CD14-positive monocyte (primary cell): ENCODE measurements at regions not wholly inside any gene's neighbourhood (a gene's known extent, or its start where the extent isn't known, plus 50 kb on each side); places are given as distances from the start of the nearest gene placed in this dataset.

ENCODE experiments used
- DNase-seq, 3 donors: peaks; one replicate each; pipeline ENCODE4 v3.0.0-alpha.2; 2011 to 2022
- H2AFZ ChIP-seq: 2 replicates; pipeline ENCODE4 v1.6.0; 2012; ENCODE audit warnings: mild to moderate bottlenecking, low read depth, low read length, inconsistent platforms; ENCODE audit not compliant: insufficient read depth, poor library complexity, severe bottlenecking
- H3K27ac ChIP-seq, 2 donors: 1 replicate in 1 of 2; 2 replicates in 1 of 2; pipeline ENCODE4 v1.5.1; 2012 to 2013; ENCODE audit warnings: low read length in 2 of 2, control low read depth in 1 of 2, inconsistent platforms in 1 of 2, low read depth in 1 of 2, mild to moderate bottlenecking in 1 of 2
- H3K27me3 ChIP-seq, 2 donors: one replicate each; pipeline versions ENCODE4 v1.6.0 to v1.6.1; 2011 to 2013; ENCODE audit warnings: low read length in 2 of 2; ENCODE audit not compliant: control insufficient read depth in 2 of 2, insufficient read depth in 2 of 2
- H3K36me3 ChIP-seq, 2 donors: replicated peaks in 1 of 2; 1 replicate in 1 of 2; 2 replicates in 1 of 2; pipeline versions ENCODE4 v1.5.1 to v1.6.1; 2012 to 2013; ENCODE audit warnings: low read length in 2 of 2, control low read depth in 1 of 2, inconsistent platforms in 1 of 2, mild to moderate bottlenecking in 1 of 2; ENCODE audit not compliant: insufficient read depth in 2 of 2, control insufficient read depth in 1 of 2
- H3K4me1 ChIP-seq, 2 donors: 1 replicate in 1 of 2; 2 replicates in 1 of 2; pipeline versions ENCODE4 v1.5.1 to v1.6.1; 2012 to 2013; ENCODE audit warnings: low read length in 2 of 2, control low read depth in 1 of 2, inconsistent platforms in 1 of 2, mild to moderate bottlenecking in 1 of 2, moderate library complexity in 1 of 2; ENCODE audit not compliant: insufficient read depth in 2 of 2, control insufficient read depth in 1 of 2
- H3K4me2 ChIP-seq: replicated peaks from 2 replicates; pipeline ENCODE3; 2012; ENCODE audit warnings: low read length, moderate library complexity, mild to moderate bottlenecking; ENCODE audit not compliant: poor library complexity, severe bottlenecking; ENCODE audit errors: extremely low read depth
- H3K4me3 ChIP-seq, 3 experiments: fragments of 200-600 bp in 1 of 3; sonication (generic) in 1 of 3; replicated peaks in 1 of 3; 1 replicate in 2 of 3; 2 replicates in 1 of 3; pipeline ENCODE4 v1.5.1; 2011 to 2013; ENCODE audit warnings: low read length in 3 of 3, mild to moderate bottlenecking in 3 of 3, control low read depth in 2 of 3, low read depth in 2 of 3, inconsistent platforms in 1 of 3, moderate library complexity in 1 of 3
- H3K79me2 ChIP-seq: 2 replicates; pipeline ENCODE4 v1.6.0; 2012; ENCODE audit warnings: mild to moderate bottlenecking, control low read depth, inconsistent platforms, low read length, moderate library complexity; ENCODE audit not compliant: insufficient read depth
- H3K9ac ChIP-seq: 2 replicates; pipeline ENCODE4 v1.6.0; 2017; ENCODE audit warnings: low read length, mild to moderate bottlenecking; ENCODE audit not compliant: insufficient read depth, poor library complexity, severe bottlenecking
- H3K9me3 ChIP-seq, 2 donors: replicated peaks in 1 of 2; 1 replicate in 1 of 2; 2 replicates in 1 of 2; pipeline versions ENCODE4 v1.5.1 to v1.6.1; 2012 to 2013; ENCODE audit warnings: low read length in 2 of 2, control low read depth in 1 of 2; ENCODE audit not compliant: control insufficient read depth in 1 of 2, insufficient read depth in 1 of 2
- H4K20me1 ChIP-seq: 2 replicates; pipeline ENCODE4 v1.6.0; 2012; ENCODE audit warnings: mild to moderate bottlenecking, low read length, control low read depth, moderate library complexity; ENCODE audit not compliant: insufficient read depth
- H3K27ac Mint-ChIP-seq, 7 donors: one replicate each; pipeline ENCODE4 v1.8.0; 2020; ENCODE audit warnings: mild to moderate bottlenecking in 7 of 7, mixed read lengths in 7 of 7, moderate library complexity in 6 of 7, inconsistent platforms in 2 of 7
- H3K27me3 Mint-ChIP-seq, 3 donors: one replicate each; pipeline ENCODE4 v1.8.0; 2021 to 2022; ENCODE audit warnings: low read depth in 3 of 3, mild to moderate bottlenecking in 3 of 3, mixed read lengths in 3 of 3, moderate library complexity in 3 of 3, inconsistent platforms in 1 of 3
- H3K36me3 Mint-ChIP-seq, 2 donors: one replicate each; pipeline ENCODE4 v1.8.0; 2020; ENCODE audit warnings: mixed read lengths in 2 of 2, inconsistent platforms in 1 of 2, mild to moderate bottlenecking in 1 of 2
- H3K4me1 Mint-ChIP-seq: one replicate; pipeline ENCODE4 v1.8.0; 2020; ENCODE audit warnings: mild to moderate bottlenecking, mixed read lengths
- H3K4me3 Mint-ChIP-seq, 2 donors: one replicate each; pipeline ENCODE4 v1.8.0; 2020; ENCODE audit warnings: mild to moderate bottlenecking in 2 of 2, mixed read lengths in 2 of 2, moderate library complexity in 1 of 2
- H3K9me3 Mint-ChIP-seq, 7 donors: one replicate each; pipeline ENCODE4 v1.8.0; 2020 to 2022; ENCODE audit warnings: mixed read lengths in 7 of 7, mild to moderate bottlenecking in 6 of 7, moderate library complexity in 6 of 7, inconsistent platforms in 2 of 7
- CTCF ChIP-seq: fragments of 200-600 bp; IDR thresholded peaks from one replicate; pipeline ENCODE4 v1.8.0; 2022; ENCODE audit warnings: antibody characterized with exemption, mild to moderate bottlenecking
- WGBS: methylation state at CpG from one replicate; pipeline ENCODE4 v1.1.5; 2013; ENCODE audit warnings: missing lambda C conversion rate; ENCODE audit not compliant: insufficient coverage; 5-methylcytosine and 5-hydroxymethylcytosine counted together
- intact Hi-C, 2 donors: fragments of 100-400 bp; cut with micrococcal nuclease; formaldehyde crosslinking; loops; one replicate each; pipeline versions ENCODE4 v1.15.0 to v1.15.1; 2023

DNA sequence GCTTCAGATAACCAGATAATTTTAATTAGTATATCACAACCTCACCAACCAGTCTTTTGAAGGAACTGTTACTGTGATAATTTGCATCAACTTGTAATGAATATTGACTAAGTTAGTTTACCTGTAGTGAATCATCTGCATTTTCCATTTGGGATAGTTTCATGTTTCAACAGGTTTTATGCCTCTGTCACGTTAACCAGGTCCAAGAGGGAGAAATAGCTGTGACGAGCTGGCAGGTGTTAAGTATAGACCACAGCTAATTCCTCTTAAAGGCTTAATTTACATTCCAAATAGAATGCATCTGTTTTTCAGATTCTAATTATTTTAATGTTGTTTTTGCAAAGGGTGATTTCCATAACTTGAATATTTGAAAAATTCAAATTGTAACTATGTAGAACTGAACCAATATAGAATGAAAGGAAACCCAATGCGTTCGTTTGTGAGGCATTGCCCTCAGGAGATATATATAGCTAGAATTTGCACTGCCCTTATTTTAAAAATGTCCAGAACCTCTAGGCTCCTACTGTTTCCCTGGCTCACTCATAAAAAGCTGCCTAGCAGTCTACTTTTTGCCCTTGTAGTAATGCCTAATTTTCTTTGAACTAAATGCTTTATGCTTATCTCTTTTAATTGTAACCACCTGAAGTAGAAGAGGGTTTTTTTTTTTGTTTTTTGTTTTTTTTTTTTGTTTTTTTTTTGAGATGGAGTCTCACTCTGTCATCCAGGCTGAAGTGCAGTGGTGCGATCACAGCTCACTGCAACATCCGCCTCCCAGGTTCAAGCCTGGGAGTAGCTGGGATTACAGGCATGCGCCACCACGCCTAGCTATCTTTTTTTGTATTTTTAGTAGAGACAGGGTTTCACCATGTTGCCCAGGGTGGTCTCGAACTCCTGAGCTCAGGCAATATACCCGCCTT, 270.5 kb downstream of the SMARCA2 start:
- H2AFZ ChIP-seq: no peak overlapping the region
- H3K4me3 ChIP-seq: no peak overlapping the region
- no peaks in the 10 kb centered on the region for H3K9me3 ChIP-seq
- intact Hi-C loops: no loop called here
- no peaks in the 10 kb centered on the region for H3K27me3 ChIP-seq
- H3K4me1 ChIP-seq: peaks cover 0 to 6% of the 10 kb centered on the region in 2 donors
- no peak overlapping the region for H3K27ac ChIP-seq
- Mint-ChIP-seq H3K4me1 (no peaks in the 10 kb centered on the region), H3K4me3 (no peak overlapping the region), H3K27me3 (peaks cover 0 to 11% (median 2%) of the 10 kb centered on the region in 3 donors), H3K27ac (no peak overlapping the region), H3K36me3 (no peaks in the 10 kb centered on the region), H3K9me3 (peaks cover 0 to 7% (median 0%) of the 10 kb centered on the region in 7 donors)
- H4K20me1 ChIP-seq: no peaks in the 10 kb centered on the region
- no peak overlapping the region for H3K4me2 ChIP-seq
- TF ChIP-seq CTCF: no peak
- H3K79me2 ChIP-seq: no peaks in the 10 kb centered on the region
- 96% methylated on average over 5 of the region's 10 CpGs for WGBS
- H3K36me3 ChIP-seq: no peaks in the 10 kb centered on the region
- DNase-seq: no peak
- H3K9ac ChIP-seq: no peak overlapping the region

DNA sequence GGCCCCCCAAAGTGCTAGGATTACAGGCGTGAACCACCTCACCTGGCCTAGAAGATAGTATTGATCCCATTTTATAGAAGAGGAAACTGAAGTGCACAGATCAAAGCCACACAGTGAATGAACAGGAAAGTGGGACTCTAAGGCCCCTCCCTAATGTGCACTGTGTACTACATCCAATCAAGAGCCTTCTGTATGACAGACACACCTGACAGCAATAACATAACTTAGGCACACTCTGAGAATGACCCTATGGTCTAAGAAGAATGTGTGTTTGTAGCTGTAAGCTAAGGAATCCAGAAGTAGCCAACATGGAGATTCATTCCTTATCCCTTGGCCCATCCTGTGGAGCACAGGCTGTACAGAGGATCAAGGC, 271.2 kb downstream of the SMARCA2 start:
- H4K20me1 ChIP-seq: no peaks in the 10 kb centered on the region
- H3K4me3 ChIP-seq: no peak overlapping the region
- no peak for TF ChIP-seq CTCF
- no peaks in the 10 kb centered on the region for H3K36me3 Mint-ChIP-seq
- no peak overlapping the region for H2AFZ ChIP-seq
- no peak for DNase-seq
- H3K27me3 Mint-ChIP-seq: peaks cover 0 to 11% (median 2%) of the 10 kb centered on the region in 3 donors
- no peak overlapping the region for H3K27ac ChIP-seq
- intact Hi-C loops: no loop called here
- no peak overlapping the region for H3K4me3 Mint-ChIP-seq
- H3K9me3 Mint-ChIP-seq: peaks cover 0 to 7% (median 0%) of the 10 kb centered on the region in 7 donors
- H3K9ac ChIP-seq: no peak overlapping the region
- no peaks in the 10 kb centered on the region for H3K79me2 ChIP-seq
- no peaks in the 10 kb centered on the region for H3K27me3 ChIP-seq
- no peaks in the 10 kb centered on the region for H3K36me3 ChIP-seq
- no peak overlapping the region for H3K4me2 ChIP-seq
- no peak overlapping the region for H3K27ac Mint-ChIP-seq
- no CpG with 5 or more reads among the region's 1 CpG for WGBS
- no peaks in the 10 kb centered on the region for H3K9me3 ChIP-seq
- H3K4me1 ChIP-seq: peaks cover 0 to 6% of the 10 kb centered on the region in 2 donors
- no peaks in the 10 kb centered on the region for H3K4me1 Mint-ChIP-seq
